GM18909 (cell line): ENCODE measurements at regions not wholly inside any gene's neighbourhood (a gene's known extent, or its start where the extent isn't known, plus 50 kb on each side); places are given as distances from the start of the nearest gene placed in this dataset.
"Not testable (repeated sequence)": the region's sequence is repeated elsewhere in the genome, so short reads cannot be mapped to it uniquely, and the experiment has no call there.

Experiments
- ATAC-seq: cut with Tn5 transposase; IDR thresholded peaks from one replicate; pipeline ENCODE4 v1.9.1; 2021; ENCODE audit warnings: mild to moderate bottlenecking; ENCODE audit not compliant: unreplicated experiment, poor library complexity

- no peak for ATAC-seq
Observed at GRCh38 chr9:124124729-124125650, 113.4 kb downstream of the LHX2 start.

- no peak for ATAC-seq
Observed at GRCh38 chr9:124125651-124125977, 114.0 kb downstream of the LHX2 start.

- ATAC-seq: no peak
Observed at GRCh38 chr9:124126648-124127646, 115.4 kb downstream of the LHX2 start.

GRCh38 chr9:124128568-124129166 is 117.1 kb downstream of the LHX2 start:
- ATAC-seq: no peak

GRCh38 chr9:124130277-124131075 is 118.9 kb downstream of the LHX2 start:
- no peak for ATAC-seq

GRCh38 chr9:124131518-124131917 is 120.0 kb downstream of the LHX2 start:
- not testable (repeated sequence) for ATAC-seq

- ATAC-seq: no peak
Observed at GRCh38 chr9:124132671-124133147, 121.1 kb downstream of the LHX2 start.

GRCh38 chr9:124133727-124134126 is 122.2 kb downstream of the LHX2 start:
- no peak for ATAC-seq

- no peak for ATAC-seq
Observed at GRCh38 chr9:124134526-124134925, 123.0 kb downstream of the LHX2 start.

GRCh38 chr9:124135813-124136365 is 121.9 kb upstream of the NEK6 start:
- no peak for ATAC-seq

- peak; percentile 81 for ATAC-seq
Observed at GRCh38 chr9:124137009-124137943, 120.5 kb upstream of the NEK6 start.

GRCh38 chr9:124137944-124138335 is 119.8 kb upstream of the NEK6 start:
- no peak for ATAC-seq

GRCh38 chr9:124139001-124139400 is 118.7 kb upstream of the NEK6 start:
- ATAC-seq: no peak

GRCh38 chr9:124140941-124141568 is 116.7 kb upstream of the NEK6 start:
- ATAC-seq: no peak

GRCh38 chr9:124144561-124145123 is 113.1 kb upstream of the NEK6 start:
- ATAC-seq: not testable (repeated sequence)

- ATAC-seq: no peak
Observed at GRCh38 chr9:124146031-124146561, 111.7 kb upstream of the NEK6 start.

GRCh38 chr9:124149992-124150391 is 107.8 kb upstream of the NEK6 start:
- no peak for ATAC-seq
